Right lobe of liver (tissue), 6 donors: ENCODE measurements at regions not wholly inside any gene's neighbourhood (a gene's known extent, or its start where the extent isn't known, plus 50 kb on each side); places are given as distances from the start of the nearest gene placed in this dataset.

ENCODE experiments used
- ATAC-seq, 4 donors: fragments of 200-7000 bp; cut with Tn5 transposase; one replicate each; pipeline ENCODE4 v1.9.1; 2020; ENCODE audit warnings: mild to moderate bottlenecking in 4 of 4, moderate library complexity in 4 of 4
- DNase-seq, 3 donors: peaks; one replicate each; pipeline ENCODE4 v3.0.0-alpha.2; 2020
- H3K27ac ChIP-seq, 3 donors: fragments of 200-600 bp; one replicate each; pipeline ENCODE4 v1.8.0; 2022
- H3K27me3 ChIP-seq, 2 donors: fragments of 200-600 bp; one replicate each; pipeline ENCODE4 v1.8.0; 2022
- H3K36me3 ChIP-seq, 4 donors: fragments of 200-600 bp; sonication (generic) in 1 of 4; one replicate each; pipeline versions ENCODE4 v1.5.1 to v1.8.0; 2017 to 2022; ENCODE audit warnings: control low read depth in 1 of 4
- H3K4me1 ChIP-seq, 4 donors: fragments of 200-600 bp; sonication (generic) in 1 of 4; one replicate each; pipeline versions ENCODE4 v1.5.1 to v1.8.0; 2017 to 2022; ENCODE audit warnings: control low read depth in 1 of 4
- H3K4me3 ChIP-seq, 3 donors: fragments of 200-600 bp; one replicate each; pipeline ENCODE4 v1.8.0; 2022
- H3K9me3 ChIP-seq, 4 donors: fragments of 200-600 bp; sonication (generic) in 1 of 4; one replicate each; pipeline versions ENCODE4 v1.5.1 to v1.8.0; 2017 to 2022; ENCODE audit warnings: control low read depth in 1 of 4
- CTCF ChIP-seq, 4 donors: fragments of 200-600 bp in 3 of 4; fragments of 450-650 bp in 1 of 4; IDR thresholded peaks; one replicate each; pipeline versions ENCODE4 v1.5.1 to v1.8.0; 2016 to 2022; ENCODE audit warnings: antibody characterized with exemption in 4 of 4, mild to moderate bottlenecking in 2 of 4
- POLR2A ChIP-seq: fragments of 450-650 bp; IDR thresholded peaks from one replicate; pipeline ENCODE4 v1.6.1; 2017; ENCODE audit warnings: antibody characterized with exemption, mild to moderate bottlenecking
- WGBS: methylation state at CpG from one replicate; pipeline ENCODE4 v1.1.6; 2018; ENCODE audit warnings: low coverage, low lambda C conversion rate; ENCODE audit not compliant: insufficient coverage; ENCODE audit errors: missing lambda C conversion rate; 5-methylcytosine and 5-hydroxymethylcytosine counted together
- intact Hi-C, 2 donors: fragments of 100-400 bp; cut with DNase I; formaldehyde crosslinking; loops; one replicate each; pipeline versions ENCODE4 v1.11.2 to v1.14.1; 2022
- donor health status: DM: no; HTN: yes; CAD: no.
- donor health status: DM: no; HTN: no; CAD: no.
- donor health status: DM: no; HTN: no; CAD: no.
- donor health status: DM: no; HTN: yes; CAD: no.
- donor health status: DM: no; HTN: yes; CAD: no.

GRCh38 chr3:14279626-14280061 lies 101.0 kb downstream of the LSM3 start:
- Histone ChIP-seq H3K36me3 (no peaks in the 10 kb centered on the region), H3K27me3 (no peaks in the 10 kb centered on the region), H3K27ac (no peak overlapping the region), H3K4me3 (no peak overlapping the region), H3K4me1 (no peaks in the 10 kb centered on the region), H3K9me3 (no peaks in the 10 kb centered on the region)
- DNase-seq (no peak), ATAC-seq (no peak)
- 80% methylated on average over 1 of the region's 11 CpGs for WGBS
- TF ChIP-seq POLR2A: no peak
- TF ChIP-seq CTCF (IDR thresholded peaks at IDR 0.05): no peak
- intact Hi-C loops: no loop called here

- TF ChIP-seq POLR2A (no peak), CTCF (IDR thresholded peaks at IDR 0.05) (no peak)
- Histone ChIP-seq H3K4me1 (no peaks in the 10 kb centered on the region), H3K27me3 (no peaks in the 10 kb centered on the region), H3K9me3 (no peaks in the 10 kb centered on the region), H3K36me3 (no peaks in the 10 kb centered on the region), H3K27ac (no peak overlapping the region), H3K4me3 (no peak overlapping the region)
- WGBS: 60% methylated on average over 1 of the region's 2 CpGs
- intact Hi-C loops: no loop called here
- DNase-seq (no peak), ATAC-seq (peak in 1 of 4 donors; percentile 47)
These were observed 101.7 kb downstream of the LSM3 start for GRCh38 chr3:14280326-14280725.

- no peak overlapping the region for H3K27ac ChIP-seq
- H3K36me3 ChIP-seq: no peaks in the 10 kb centered on the region
- DNase-seq (no peak), ATAC-seq (no peak)
- no peaks in the 10 kb centered on the region for H3K9me3 ChIP-seq
- H3K4me3 ChIP-seq: no peak overlapping the region
- intact Hi-C loops: no loop called here
- TF ChIP-seq POLR2A: no peak
- no peak for TF ChIP-seq CTCF (IDR thresholded peaks at IDR 0.05)
- H3K27me3 ChIP-seq: no peaks in the 10 kb centered on the region
- no peaks in the 10 kb centered on the region for H3K4me1 ChIP-seq
- 22% methylated on average over 1 of the region's 3 CpGs for WGBS
These were observed 102.4 kb downstream of the LSM3 start for GRCh38 chr3:14281053-14281452.

- TF ChIP-seq CTCF (IDR thresholded peaks at IDR 0.05): no peak
- no peak for TF ChIP-seq POLR2A
- 80% methylated on average over 3 of the region's 12 CpGs for WGBS
- ATAC-seq: no peak
- Histone ChIP-seq H3K4me1 (no peaks in the 10 kb centered on the region), H3K27ac (no peak overlapping the region), H3K36me3 (no peaks in the 10 kb centered on the region), H3K27me3 (no peaks in the 10 kb centered on the region), H3K9me3 (no peaks in the 10 kb centered on the region), H3K4me3 (no peak overlapping the region)
- intact Hi-C loops: no loop called here
- no peak for DNase-seq
These were observed 103.5 kb downstream of the LSM3 start for GRCh38 chr3:14282001-14282705.
